A549 (cell line): ENCODE measurements at regions not wholly inside any gene's neighbourhood (a gene's known extent, or its start where the extent isn't known, plus 50 kb on each side); places are given as distances from the start of the nearest gene placed in this dataset.

Experiments
- ATAC-seq, 2 experiments: fragments of 200-7000 bp in 1 of 2; fragments of >200 bp in 1 of 2; cut with Nextera tagmentation in 1 of 2; cut with Tn5 transposase in 1 of 2; 3 replicates each; pipeline versions ENCODE4 v1.8.0 to v1.9.1; 2018 to 2020; ENCODE audit warnings: mild to moderate bottlenecking in 1 of 2, moderate library complexity in 1 of 2
- CTCF ChIA-PET: fragments of 300-600 bp; sonication (Branson Sonifier 250); formaldehyde crosslinking; extraction: SDS; loops from one replicate; lab custom pipeline; 2021; ENCODE audit warnings: antibody characterized with exemption, inconsistent platforms; lab: Yijun Ruan, JAX
- POLR2A ChIA-PET: fragments of 350-600 bp; formaldehyde crosslinking; extraction: SDS; loops from one replicate; lab custom pipeline; 2021; ENCODE audit warnings: antibody characterized with exemption, inconsistent platforms; lab: Yijun Ruan, JAX
- DNase-seq, 2 experiments: peaks; one replicate each; pipeline versions ENCODE4 v3.0.0 to v3.0.0-alpha.2; 2011 to 2016; ENCODE audit warnings: low read depth in 1 of 2, low spot score in 1 of 2
- FAIRE-seq: peaks from 2 replicates; lab custom pipeline; 2011; peaks lifted over from hg19 to GRCh38; lab: Jason Lieb, UNC
- H3K27ac ChIP-seq, 2 experiments: fragments of >200 bp; sonication (Bioruptor Twin); formaldehyde crosslinking; 3 replicates each; pipeline ENCODE4 v1.5.1; 2016 to 2017
- H3K4me1 ChIP-seq: fragments of >200 bp; sonication (Bioruptor Twin); formaldehyde crosslinking; 3 replicates; pipeline ENCODE4 v1.6.1; 2016
- H3K4me2 ChIP-seq: fragments of >200 bp; sonication (Bioruptor Twin); formaldehyde crosslinking; 3 replicates; pipeline ENCODE4 v1.6.1; 2016
- H3K4me3 ChIP-seq: fragments of >200 bp; sonication (Bioruptor Twin); formaldehyde crosslinking; 3 replicates; pipeline ENCODE4 v1.5.1; 2016
- H3K9me3 ChIP-seq: fragments of >200 bp; sonication (Bioruptor Twin); formaldehyde crosslinking; 3 replicates; pipeline ENCODE4 v1.6.1; 2016
- ATOH8 ChIP-seq: fragments of 250-450 bp; sonication (Bioruptor Pico); IDR thresholded peaks from 2 replicates; pipeline ENCODE4 v1.5.0; 2020; ENCODE audit warnings: low read depth, mild to moderate bottlenecking, moderate library complexity
- BCL3 ChIP-seq: fragments of >200 bp; sonication (Bioruptor Twin); formaldehyde crosslinking; IDR thresholded peaks from 3 replicates; pipeline ENCODE4 v1.6.1; 2016
- BHLHE40 ChIP-seq: IDR thresholded peaks from 2 replicates; pipeline ENCODE4 v1.6.1; 2012; ENCODE audit warnings: low read depth, low read length, inconsistent platforms
- CEBPB ChIP-seq, 2 experiments: fragments of >200 bp in 1 of 2; sonication (Bioruptor Twin) in 1 of 2; formaldehyde crosslinking in 1 of 2; IDR thresholded peaks; 2 replicates each; pipeline ENCODE4 v1.6.1; 2012 to 2016
- CHD4 ChIP-seq: fragments of 200-600 bp; sonication (generic); IDR thresholded peaks from 2 replicates; pipeline ENCODE4 v1.6.1; 2016; ENCODE audit warnings: antibody characterized with exemption, mild to moderate bottlenecking, borderline replicate concordance
- EHF ChIP-seq: fragments of 250-450 bp; sonication (Bioruptor Pico); IDR thresholded peaks from 2 replicates; pipeline ENCODE4 v1.5.0; 2020; ENCODE audit warnings: mild to moderate bottlenecking
- EHMT2 ChIP-seq: fragments of 200-600 bp; sonication (generic); IDR thresholded peaks from 2 replicates; pipeline ENCODE4 v1.6.1; 2016; ENCODE audit warnings: antibody characterized with exemption, low read depth, mild to moderate bottlenecking, moderate library complexity
- ELK1 ChIP-seq: fragments of 150-350 bp; IDR thresholded peaks from 2 replicates; pipeline ENCODE4 v1.6.1; 2014; ENCODE audit warnings: low read depth, mild to moderate bottlenecking, low read length
- EP300 ChIP-seq, 2 experiments: fragments of >200 bp; sonication (Bioruptor Twin); formaldehyde crosslinking; IDR thresholded peaks; 2 replicates in 1 of 2; 3 replicates in 1 of 2; pipeline ENCODE4 v1.6.1; 2016 to 2017
- ESRRA ChIP-seq: fragments of 150-350 bp; IDR thresholded peaks from 2 replicates; pipeline ENCODE4 v1.6.1; 2014; ENCODE audit warnings: mild to moderate bottlenecking, low read length, borderline replicate concordance
- FOSB ChIP-seq: fragments of 250-450 bp; sonication (Bioruptor Pico); IDR thresholded peaks from 2 replicates; pipeline ENCODE4 v1.5.0; 2020; ENCODE audit warnings: mild to moderate bottlenecking, moderate library complexity
- FOSL2 ChIP-seq, 2 experiments: fragments of 450-650 bp in 1 of 2; fragments of >200 bp in 1 of 2; sonication (Bioruptor Twin) in 1 of 2; formaldehyde crosslinking; IDR thresholded peaks; 2 replicates each; pipeline versions ENCODE4 v1.5.0 to v1.6.1; 2016 to 2020; ENCODE audit warnings: mild to moderate bottlenecking in 1 of 2, moderate library complexity in 1 of 2
- FOXS1 ChIP-seq: fragments of 250-450 bp; sonication (Bioruptor Pico); IDR thresholded peaks from 2 replicates; pipeline ENCODE4 v1.5.0; 2020; ENCODE audit warnings: mild to moderate bottlenecking, moderate library complexity
- HES2 ChIP-seq: fragments of >200 bp; sonication (Bioruptor Twin); formaldehyde crosslinking; IDR thresholded peaks from 2 replicates; pipeline ENCODE4 v1.6.1; 2016
- HEYL ChIP-seq: fragments of 250-450 bp; sonication (Bioruptor Pico); IDR thresholded peaks from 2 replicates; pipeline ENCODE4 v1.8.0; 2021; ENCODE audit warnings: mild to moderate bottlenecking, moderate library complexity
- HOXA7 ChIP-seq: fragments of 250-450 bp; sonication (Bioruptor Pico); IDR thresholded peaks from 2 replicates; pipeline ENCODE4 v1.5.0; 2020; ENCODE audit warnings: mild to moderate bottlenecking, moderate library complexity
- HOXB5 ChIP-seq: fragments of 250-450 bp; sonication (Bioruptor Pico); IDR thresholded peaks from 2 replicates; pipeline ENCODE4 v1.5.0; 2020; ENCODE audit warnings: mild to moderate bottlenecking, moderate library complexity
- JUN ChIP-seq, 2 experiments: fragments of >200 bp; sonication (Bioruptor Twin); formaldehyde crosslinking; IDR thresholded peaks; 2 replicates in 1 of 2; 3 replicates in 1 of 2; pipeline ENCODE4 v1.6.1; 2016 to 2017
- KDM1A ChIP-seq: fragments of 200-600 bp; sonication (generic); IDR thresholded peaks from 2 replicates; pipeline ENCODE4 v1.6.1; 2016; ENCODE audit warnings: low read depth, mild to moderate bottlenecking
- KDM5A ChIP-seq: fragments of 200-600 bp; sonication (generic); IDR thresholded peaks from 2 replicates; pipeline ENCODE4 v1.6.1; 2016; ENCODE audit warnings: antibody characterized with exemption, mild to moderate bottlenecking
- MAFK ChIP-seq: fragments of 450-650 bp; IDR thresholded peaks from 2 replicates; pipeline ENCODE4 v1.6.1; 2014; ENCODE audit not compliant: partially characterized antibody
- MAX ChIP-seq: IDR thresholded peaks from 2 replicates; pipeline ENCODE4 v1.6.1; 2012
- MYC ChIP-seq: IDR thresholded peaks from 2 replicates; pipeline ENCODE4 v1.6.1; 2012; ENCODE audit warnings: mild to moderate bottlenecking, inconsistent platforms, low read length, improper control_type of control experiment, borderline replicate concordance
- NFE2L2 ChIP-seq: fragments of 150-350 bp; conservative IDR thresholded peaks from 2 replicates; pipeline ENCODE4 v1.6.1; 2014; ENCODE audit warnings: low read length
- NPAS2 ChIP-seq: fragments of 250-450 bp; sonication (Bioruptor Pico); IDR thresholded peaks from 2 replicates; pipeline ENCODE4 v1.8.0; 2022; ENCODE audit warnings: mild to moderate bottlenecking, moderate library complexity, borderline replicate concordance
- NR3C1 ChIP-seq: fragments of >200 bp; sonication (Bioruptor Twin); formaldehyde crosslinking; IDR thresholded peaks from 3 replicates; pipeline ENCODE4 v1.6.1; 2017
- PBX3 ChIP-seq: IDR thresholded peaks from 2 replicates; pipeline ENCODE4 v1.6.1; 2012
- PHF8 ChIP-seq: fragments of 200-600 bp; sonication (generic); IDR thresholded peaks from 2 replicates; pipeline ENCODE4 v1.6.1; 2016; ENCODE audit warnings: low read depth, mild to moderate bottlenecking, antibody characterized with exemption, moderate library complexity, borderline replicate concordance
- POLR2A ChIP-seq: IDR thresholded peaks from 2 replicates; pipeline ENCODE4 v1.6.1; 2012; ENCODE audit warnings: mild to moderate bottlenecking, low read length
- POLR2AphosphoS2 ChIP-seq: conservative IDR thresholded peaks from 2 replicates; pipeline ENCODE4 v1.6.1; 2012; ENCODE audit warnings: low read length, improper control_type of control experiment, inconsistent platforms
- RARB ChIP-seq: fragments of 250-450 bp; sonication (Bioruptor Pico); IDR thresholded peaks from 2 replicates; pipeline ENCODE4 v1.8.0; 2021; ENCODE audit warnings: mild to moderate bottlenecking, moderate library complexity
- RFX5 ChIP-seq: fragments of 450-650 bp; IDR thresholded peaks from 2 replicates; pipeline ENCODE4 v1.7.1; 2014; ENCODE audit warnings: antibody characterized with exemption, mild to moderate bottlenecking, moderate library complexity
- TFCP2L1 ChIP-seq: fragments of 250-450 bp; sonication (Bioruptor Pico); IDR thresholded peaks from 2 replicates; pipeline ENCODE4 v1.5.0; 2021; ENCODE audit warnings: mild to moderate bottlenecking
- ZNF302 ChIP-seq: fragments of 250-450 bp; sonication (Bioruptor Pico); IDR thresholded peaks from 2 replicates; pipeline ENCODE4 v1.9.0; 2021; ENCODE audit warnings: inconsistent platforms, mild to moderate bottlenecking, moderate library complexity
- WGBS: methylation state at CpG from one replicate; pipeline ENCODE4 v1.1.6; 2017; ENCODE audit errors: missing lambda C conversion rate; 5-methylcytosine and 5-hydroxymethylcytosine counted together

GRCh38 chr4:186906722-186907121 is 183.1 kb upstream of the FAT1 start:
- Histone ChIP-seq H3K27ac (no peak overlapping the region), H3K4me3 (no peak overlapping the region), H3K4me1 (peaks cover 29% of the 10 kb centered on the region), H3K4me2 (no peak overlapping the region), H3K9me3 (no peaks in the 10 kb centered on the region)
- ChIA-PET POLR2A (no interaction called here), CTCF (no interaction called here)
- no peak for DNase-seq
- no peak for TF ChIP-seq HOXA7 (CRISPR knock-in tag)
- TF ChIP-seq CHD4 = no peak
- no peak for TF ChIP-seq NR3C1
- TF ChIP-seq RFX5 = no peak
- no peak for ATAC-seq
- WGBS = 95% methylated on average over 12 of the region's 12 CpGs
- FAIRE-seq = no peak

- H3K4me3 ChIP-seq = no peak overlapping the region
- no peaks in the 10 kb centered on the region for H3K9me3 ChIP-seq
- no peak for FAIRE-seq
- ATAC-seq = no peak
- TF ChIP-seq RARB (CRISPR knock-in tag) (no peak), PHF8 (no peak), KDM5A (no peak)
- ChIA-PET POLR2A (no interaction called here), CTCF (no interaction called here)
- H3K4me2 ChIP-seq = no peak overlapping the region
- no peak for DNase-seq
- no peak overlapping the region for H3K27ac ChIP-seq
- 67% methylated on average over 1 of the region's 1 CpG for WGBS
- H3K4me1 ChIP-seq = no peaks in the 10 kb centered on the region
Measured at GRCh38 chr4:186910385-186910784, 186.7 kb upstream of the FAT1 start.

- FAIRE-seq = no peak
Measured at GRCh38 chr4:186912606-186913005, 188.9 kb upstream of the FAT1 start.

GRCh38 chr4:186915816-186916215 is 192.2 kb upstream of the FAT1 start:
- DNase-seq = no peak
- no peak overlapping the region for H3K4me2 ChIP-seq
- no peak for ATAC-seq
- FAIRE-seq = no peak
- ChIA-PET CTCF (no interaction called here), POLR2A (no interaction called here)
- H3K4me1 ChIP-seq = no peaks in the 10 kb centered on the region
- no peaks in the 10 kb centered on the region for H3K9me3 ChIP-seq
- H3K4me3 ChIP-seq = no peak overlapping the region
- 86% methylated on average over 4 of the region's 4 CpGs for WGBS
- no peak overlapping the region for H3K27ac ChIP-seq
- TF ChIP-seq BHLHE40 = no peak
- TF ChIP-seq NFE2L2 = no peak
- no peak for TF ChIP-seq ATOH8
- no peak for TF ChIP-seq RARB (CRISPR knock-in tag)
- no peak for TF ChIP-seq PBX3
- TF ChIP-seq HES2 = no peak
- TF ChIP-seq HOXB5 = no peak
- no peak for TF ChIP-seq MAFK
- TF ChIP-seq HEYL (CRISPR knock-in tag) = no peak
- TF ChIP-seq MYC = no peak
- no peak for TF ChIP-seq ESRRA
- TF ChIP-seq BCL3 = no peak
- no peak for TF ChIP-seq EP300 (IDR thresholded peaks at IDR 0.05)
- no peak for TF ChIP-seq NPAS2

More at GRCh38 chr4:186912606-186913005, 188.9 kb upstream of the FAT1 start:
- Histone ChIP-seq H3K4me3 (no peak overlapping the region), H3K4me1 (no peaks in the 10 kb centered on the region), H3K9me3 (no peaks in the 10 kb centered on the region), H3K4me2 (no peak overlapping the region), H3K27ac (no peak overlapping the region)
- WGBS = 59% methylated on average over 9 of the region's 9 CpGs
- POLR2A ChIA-PET = no interaction called here
- CTCF ChIA-PET = interaction anchor here (1.3 kb wide), 1 partner anchor 35 kb away, joined by 3 read pairs; no protein-coding TSS in a partner anchor
- TF ChIP-seq JUN (IDR thresholded peaks at IDR 0.05) (no peak), POLR2A (no peak), FOXS1 (CRISPR knock-in tag) (no peak), EHMT2 (no peak), FOSB (CRISPR knock-in tag) (no peak), ZNF302 (CRISPR knock-in tag) (no peak), KDM1A (no peak), MAX (no peak), RARB (CRISPR knock-in tag) (no peak), TFCP2L1 (no peak), ELK1 (no peak), EHF (no peak), CEBPB (IDR thresholded peaks at IDR 0.05) (no peak), POLR2AphosphoS2 (no peak), FOSL2 (IDR thresholded peaks at IDR 0.05) (no peak), FOSL2 (CRISPR knock-in tag; IDR thresholded peaks at IDR 0.05) (no peak)
- ATAC-seq (no peak), DNase-seq (no peak)
